ENCODE measurements at regions not wholly inside any gene's neighbourhood (a gene's known extent, or its start where the extent isn't known, plus 50 kb on each side); places are given as distances from the start of the nearest gene placed in this dataset.

- Histone ChIP-seq H3K9ac (replicated peaks in 1 of 4; ENCODE audit: extremely low read depth in 1 of 4, low read depth in 3 of 4, low read length in 3 of 4) (no peak overlapping the region), H3K4me1 (replicated peaks in 1 of 4; ENCODE audit: control insufficient read depth in 3 of 4, insufficient read depth in 4 of 4, low read length in 3 of 4) (peaks cover 0 to 3% (median 0%) of the 10 kb centered on the region in 4 experiments; a peak in 1 of 7 replicates), H3K14ac (ENCODE audit: insufficient read length) (no peak overlapping the region), H2BK15ac (ENCODE audit: low read length) (no peak overlapping the region), H2AK5ac (ENCODE audit: low read depth, low read length) (no peak overlapping the region), H2BK120ac (replicated peaks; ENCODE audit: low read depth, low read length) (no peak overlapping the region), H3K4ac (replicated peaks; ENCODE audit: insufficient read length, low read depth, low read length) (no peak overlapping the region), H3K4me2 (ENCODE audit: insufficient read depth in 1 of 2, low read depth in 2 of 2, low read length in 2 of 2) (no peak overlapping the region), H4K20me1 (replicated peaks in 1 of 2; ENCODE audit: control insufficient read depth in 1 of 2, insufficient read depth in 2 of 2, low read length in 2 of 2) (no peaks in the 10 kb centered on the region), H3K27ac (ENCODE audit: low read depth, low read length) (no peak overlapping the region), H3K4me3 (ENCODE audit: extremely low read depth in 1 of 4, insufficient read depth in 2 of 4, low read depth in 3 of 4, low read length in 4 of 4) (no peak overlapping the region), H3K79me2 (ENCODE audit: control insufficient read depth in 1 of 2, insufficient read depth in 2 of 2, low read length in 2 of 2) (no peaks in the 10 kb centered on the region), H4K5ac (ENCODE audit: insufficient read length, low read depth, low read length) (no peak overlapping the region), H4K8ac (ENCODE audit: extremely low read depth, insufficient read depth, low read length) (no peak overlapping the region), H3K56ac (replicated peaks; ENCODE audit: insufficient read length, low read depth, low read length) (no peak overlapping the region), H3K9me3 (ENCODE audit: insufficient read depth in 2 of 2, low read depth in 1 of 2, low read length in 1 of 2) (peaks cover 0 to 4% of the 10 kb centered on the region in 2 experiments; a peak in 1 of 4 replicates), H3K36me3 (ENCODE audit: control insufficient read depth in 2 of 4, insufficient read depth in 4 of 4, low read length in 3 of 4) (no peaks in the 10 kb centered on the region), H3K23ac (ENCODE audit: insufficient read length) (no peak overlapping the region), H2AFZ (ENCODE audit: low read length) (no peak overlapping the region), H4K91ac (replicated peaks; ENCODE audit: insufficient read length, low read length) (no peak overlapping the region), H3K27me3 (replicated peaks in 1 of 4; ENCODE audit: control insufficient read depth in 3 of 4, extremely low read depth in 1 of 4, insufficient read depth in 3 of 4, low read length in 3 of 4) (no peaks in the 10 kb centered on the region), H2BK12ac (ENCODE audit: low read depth, low read length) (no peak overlapping the region), H3K23me2 (ENCODE audit: low read depth, low read length) (no peaks in the 10 kb centered on the region), H2BK5ac (ENCODE audit: low read depth, low read length) (no peak overlapping the region), H3K18ac (ENCODE audit: extremely low read depth, low read length) (no peak overlapping the region), H2BK20ac (ENCODE audit: low read length) (no peak overlapping the region), H3K79me1 (ENCODE audit: low read depth, low read length) (no peaks in the 10 kb centered on the region)
- CTCF ChIA-PET (ENCODE audit: partially characterized antibody) = interaction anchor here (4.2 kb wide), 1 partner anchor 19 kb away, joined by 14 read pairs; no protein-coding TSS in a partner anchor
- no peak for FAIRE-seq
- TF ChIP-seq YY1 (IDR thresholded peaks at IDR 0.05; ENCODE audit: low read depth, low read length) (no peak), HDAC2 (IDR thresholded peaks at IDR 0.05; ENCODE audit: borderline replicate concordance in 1 of 2, low read depth in 2 of 2, low read length in 2 of 2) (no peak), CHD2 (IDR thresholded peaks at IDR 0.05; ENCODE audit: low read length) (no peak), E2F6 (IDR thresholded peaks at IDR 0.05) (no peak), CTBP2 (IDR thresholded peaks at IDR 0.05; ENCODE audit: borderline replicate concordance, insufficient read depth, insufficient read length, low read length) (no peak), CEBPB (IDR thresholded peaks at IDR 0.05; ENCODE audit: low read depth, low read length) (no peak), TCF12 (IDR thresholded peaks at IDR 0.05; ENCODE audit: low read depth, low read length) (no peak), KDM4A (IDR thresholded peaks at IDR 0.05; ENCODE audit: low read depth, low read length, severe bottlenecking) (no peak)
- POLR2A ChIA-PET (ENCODE audit: partially characterized antibody) = no interaction called here
- DNase-seq (ENCODE audit: low read depth in 1 of 2, low spot score in 2 of 2) = no peak
These were observed 201.8 kb upstream of the SERP2 start for GRCh38 chr13:44171861-44172260.
